H1 (cell line): ENCODE measurements at regions not wholly inside any gene's neighbourhood (a gene's known extent, or its start where the extent isn't known, plus 50 kb on each side); places are given as distances from the start of the nearest gene placed in this dataset.

Source experiments
- ATF2 ChIP-seq: IDR thresholded peaks from 2 replicates; pipeline ENCODE4 v1.6.1; 2012; ENCODE audit warnings: low read length, inconsistent platforms
- BCL11A ChIP-seq, 2 experiments: IDR thresholded peaks; one replicate each; pipeline ENCODE4 v1.6.1; 2011; ENCODE audit warnings: low read depth in 2 of 2, low read length in 2 of 2, mild to moderate bottlenecking in 2 of 2
- RBBP5 ChIP-seq: IDR thresholded peaks from 2 replicates; pipeline ENCODE4 v1.7.1; 2012; ENCODE audit warnings: low read depth, mild to moderate bottlenecking, inconsistent platforms, low read length, moderate library complexity, borderline replicate concordance

GRCh38 chr14:87837296-87837695, 155.7 kb downstream of the GALC start (continued):
- TF ChIP-seq ATF2 (no peak), BCL11A (IDR thresholded peaks at IDR 0.05; ENCODE audit: low read depth in 2 of 2, low read length in 2 of 2) (no peak), RBBP5 (no peak)
- TF ChIP-seq, all 59 proteins: peak for 0
